ENCODE measurements at regions not wholly inside any gene's neighbourhood (a gene's known extent, or its start where the extent isn't known, plus 50 kb on each side); places are given as distances from the start of the nearest gene placed in this dataset.

DNA sequence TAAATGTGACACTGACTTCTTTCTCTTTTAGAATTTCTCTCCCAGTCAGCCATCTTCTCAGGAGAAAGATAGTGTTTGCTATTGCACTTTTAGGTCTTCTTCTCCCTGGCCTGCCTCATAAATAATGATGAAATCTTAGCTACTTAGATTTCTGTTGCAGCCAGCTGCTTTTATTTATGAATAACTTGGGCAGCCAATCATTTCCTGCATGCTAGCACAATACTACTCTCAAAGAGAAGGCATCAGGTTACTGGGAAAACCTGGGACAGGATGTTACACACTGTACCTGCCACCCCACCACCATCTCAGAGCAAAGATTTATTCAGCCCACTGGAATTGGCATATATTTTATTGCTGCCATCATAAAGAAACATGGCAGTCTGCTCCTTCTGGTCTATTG, 266.6 kb downstream of the PRELID2 start:
- TF ChIP-seq, protein P1, sequence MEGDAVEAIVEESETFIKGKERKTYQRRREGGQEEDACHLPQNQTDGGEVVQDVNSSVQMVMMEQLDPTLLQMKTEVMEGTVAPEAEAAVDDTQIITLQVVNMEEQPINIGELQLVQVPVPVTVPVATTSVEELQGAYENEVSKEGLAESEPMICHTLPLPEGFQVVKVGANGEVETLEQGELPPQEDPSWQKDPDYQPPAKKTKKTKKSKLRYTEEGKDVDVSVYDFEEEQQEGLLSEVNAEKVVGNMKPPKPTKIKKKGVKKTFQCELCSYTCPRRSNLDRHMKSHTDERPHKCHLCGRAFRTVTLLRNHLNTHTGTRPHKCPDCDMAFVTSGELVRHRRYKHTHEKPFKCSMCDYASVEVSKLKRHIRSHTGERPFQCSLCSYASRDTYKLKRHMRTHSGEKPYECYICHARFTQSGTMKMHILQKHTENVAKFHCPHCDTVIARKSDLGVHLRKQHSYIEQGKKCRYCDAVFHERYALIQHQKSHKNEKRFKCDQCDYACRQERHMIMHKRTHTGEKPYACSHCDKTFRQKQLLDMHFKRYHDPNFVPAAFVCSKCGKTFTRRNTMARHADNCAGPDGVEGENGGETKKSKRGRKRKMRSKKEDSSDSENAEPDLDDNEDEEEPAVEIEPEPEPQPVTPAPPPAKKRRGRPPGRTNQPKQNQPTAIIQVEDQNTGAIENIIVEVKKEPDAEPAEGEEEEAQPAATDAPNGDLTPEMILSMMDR (conservative IDR thresholded peaks at IDR 0.05): no peak
- no peak for TF ChIP-seq EZH2 (IDR thresholded peaks at IDR 0.05; ENCODE audit: low read depth)
